ENCODE measurements at regions not wholly inside any gene's neighbourhood (a gene's known extent, or its start where the extent isn't known, plus 50 kb on each side); places are given as distances from the start of the nearest gene placed in this dataset.
"Not testable (repeated sequence)": the region's sequence is repeated elsewhere in the genome, so short reads cannot be mapped to it uniquely, and the experiment has no call there.

DNA sequence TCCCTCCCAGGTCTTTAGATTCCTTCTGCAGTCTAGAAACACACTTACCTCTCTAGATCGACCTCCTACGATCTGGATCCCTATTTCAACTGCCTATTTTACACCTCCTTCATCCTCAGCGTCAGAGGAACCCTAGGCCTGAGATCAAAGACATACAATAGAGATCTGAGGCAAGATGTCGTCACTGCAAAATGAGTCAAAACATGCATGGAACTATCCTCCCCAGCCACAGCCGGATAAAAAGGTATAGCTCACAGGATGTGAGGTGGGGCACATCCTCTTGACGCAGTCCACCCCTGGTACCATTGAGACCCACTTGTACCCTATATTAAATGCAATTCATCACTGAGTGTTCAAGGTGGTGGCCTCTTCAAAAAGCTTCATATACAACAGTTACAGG lies 63.7 kb upstream of the DNAJC10 start:
- Histone ChIP-seq H3K4me3 (no peak overlapping the region), H3K4me1 (ENCODE audit: control insufficient read depth in 1 of 2, low read depth in 2 of 2) (no peaks in the 10 kb centered on the region), H3K9me3 (no peaks in the 10 kb centered on the region), H3K27me3 (replicated peaks; ENCODE audit: insufficient read depth) (no peaks in the 10 kb centered on the region), H3K36me3 (no peaks in the 10 kb centered on the region), H3K27ac (no peak overlapping the region)
- DNase-seq (ENCODE audit: low spot score) (no peak), ATAC-seq (ENCODE audit: insufficient number of reproducible peaks, low FRiP score, low read depth) (no peak)
- TF ChIP-seq, protein P1, sequence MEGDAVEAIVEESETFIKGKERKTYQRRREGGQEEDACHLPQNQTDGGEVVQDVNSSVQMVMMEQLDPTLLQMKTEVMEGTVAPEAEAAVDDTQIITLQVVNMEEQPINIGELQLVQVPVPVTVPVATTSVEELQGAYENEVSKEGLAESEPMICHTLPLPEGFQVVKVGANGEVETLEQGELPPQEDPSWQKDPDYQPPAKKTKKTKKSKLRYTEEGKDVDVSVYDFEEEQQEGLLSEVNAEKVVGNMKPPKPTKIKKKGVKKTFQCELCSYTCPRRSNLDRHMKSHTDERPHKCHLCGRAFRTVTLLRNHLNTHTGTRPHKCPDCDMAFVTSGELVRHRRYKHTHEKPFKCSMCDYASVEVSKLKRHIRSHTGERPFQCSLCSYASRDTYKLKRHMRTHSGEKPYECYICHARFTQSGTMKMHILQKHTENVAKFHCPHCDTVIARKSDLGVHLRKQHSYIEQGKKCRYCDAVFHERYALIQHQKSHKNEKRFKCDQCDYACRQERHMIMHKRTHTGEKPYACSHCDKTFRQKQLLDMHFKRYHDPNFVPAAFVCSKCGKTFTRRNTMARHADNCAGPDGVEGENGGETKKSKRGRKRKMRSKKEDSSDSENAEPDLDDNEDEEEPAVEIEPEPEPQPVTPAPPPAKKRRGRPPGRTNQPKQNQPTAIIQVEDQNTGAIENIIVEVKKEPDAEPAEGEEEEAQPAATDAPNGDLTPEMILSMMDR (IDR thresholded peaks at IDR 0.05) = no peak

DNA sequence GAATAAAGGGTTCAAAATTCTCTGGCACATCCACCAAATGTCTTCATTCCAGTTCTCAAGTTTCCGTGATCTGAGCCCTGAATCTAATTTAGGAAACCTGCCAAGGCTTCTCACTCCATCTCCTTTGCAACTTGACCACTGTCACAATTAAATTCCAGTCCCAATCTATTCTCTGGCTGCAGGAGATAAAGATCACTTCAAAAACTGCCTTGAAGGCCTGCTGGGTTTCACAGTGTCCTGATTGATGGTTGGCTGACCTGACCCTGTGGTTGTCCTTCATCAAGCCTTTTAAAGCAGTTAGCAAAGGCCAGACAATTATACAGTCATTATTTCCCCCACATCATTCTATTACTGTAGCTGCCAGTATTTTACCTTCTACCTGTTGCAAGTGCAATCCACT lies 60.3 kb upstream of the DNAJC10 start:
- no peak overlapping the region for H3K4me3 ChIP-seq
- DNase-seq (ENCODE audit: low spot score) (no peak), ATAC-seq (ENCODE audit: insufficient number of reproducible peaks, low FRiP score, low read depth) (no peak)
- no peaks in the 10 kb centered on the region for H3K9me3 ChIP-seq
- no peak overlapping the region for H3K27ac ChIP-seq
- H3K27me3 ChIP-seq (replicated peaks; ENCODE audit: insufficient read depth) = no peaks in the 10 kb centered on the region
- H3K4me1 ChIP-seq (ENCODE audit: control insufficient read depth in 1 of 2, low read depth in 2 of 2) = no peaks in the 10 kb centered on the region
- TF ChIP-seq, protein P1 (IDR thresholded peaks at IDR 0.05) = no peak
- H3K36me3 ChIP-seq = no peaks in the 10 kb centered on the region

DNA sequence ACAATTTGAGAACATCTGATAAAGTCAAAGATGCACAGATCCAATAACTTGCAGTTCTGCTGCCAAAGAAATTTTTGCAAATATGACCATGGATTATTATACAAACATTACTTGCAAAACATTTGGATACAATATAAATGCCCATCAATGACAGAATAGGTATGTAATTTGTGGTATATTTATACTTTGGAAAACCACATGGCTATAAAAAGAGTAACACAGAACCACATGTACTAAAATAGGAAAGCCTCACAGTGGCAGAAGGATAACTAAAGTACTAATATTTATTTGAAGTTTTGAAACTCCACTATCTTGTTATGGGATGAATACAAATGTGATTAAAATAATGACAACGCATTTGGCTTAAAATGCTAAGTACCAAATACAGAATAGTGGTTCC lies 51.8 kb upstream of the DNAJC10 start:
- no peak overlapping the region for H3K4me3 ChIP-seq
- TF ChIP-seq, protein P1 (IDR thresholded peaks at IDR 0.05) = no peak
- no peaks in the 10 kb centered on the region for H3K4me1 ChIP-seq (ENCODE audit: control insufficient read depth in 1 of 2, low read depth in 2 of 2)
- H3K27me3 ChIP-seq (replicated peaks; ENCODE audit: insufficient read depth) = no peaks in the 10 kb centered on the region
- H3K36me3 ChIP-seq = no peaks in the 10 kb centered on the region
- no peak for ATAC-seq (ENCODE audit: insufficient number of reproducible peaks, low FRiP score, low read depth)
- H3K27ac ChIP-seq = no peak overlapping the region
- H3K9me3 ChIP-seq = no peaks in the 10 kb centered on the region
- no peak for DNase-seq (ENCODE audit: low spot score)

DNA sequence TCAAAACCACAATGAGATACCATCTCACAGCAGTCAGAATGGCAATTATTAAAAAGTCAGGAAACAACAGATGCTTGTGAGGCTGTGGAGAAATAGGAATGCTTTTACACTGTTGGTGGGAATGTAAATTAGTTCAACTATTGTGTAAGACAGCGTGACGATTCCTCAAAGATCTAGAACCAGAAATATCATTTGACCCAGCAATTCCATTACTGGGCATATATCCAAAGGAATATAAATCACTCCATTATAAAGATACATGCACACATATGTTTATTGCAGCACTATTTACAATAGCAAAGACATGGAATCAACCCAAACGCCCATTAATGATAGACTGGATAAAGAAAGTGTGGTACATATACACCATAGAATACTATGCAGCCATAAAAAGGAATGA lies 50.6 kb upstream of the DNAJC10 start:
- not testable (repeated sequence) for DNase-seq (ENCODE audit: low spot score); ATAC-seq (ENCODE audit: insufficient number of reproducible peaks, low FRiP score, low read depth); H3K4me1 ChIP-seq (ENCODE audit: control insufficient read depth in 1 of 2, low read depth in 2 of 2); H3K4me3 ChIP-seq; H3K36me3 ChIP-seq; H3K27me3 ChIP-seq (replicated peaks; ENCODE audit: insufficient read depth); H3K27ac ChIP-seq; H3K9me3 ChIP-seq

Measured in thoracic aorta (tissue), 2 donors.